CD4-positive, alpha-beta T cell treated with Interleukin-4 for 1 hour (primary cell): ENCODE measurements at regions not wholly inside any gene's neighbourhood (a gene's known extent, or its start where the extent isn't known, plus 50 kb on each side); places are given as distances from the start of the nearest gene placed in this dataset.
"Not testable (repeated sequence)": the region's sequence is repeated elsewhere in the genome, so short reads cannot be mapped to it uniquely, and the experiment has no call there.

Experiments
- DNase-seq, 2 donors: peaks; one replicate each; pipeline ENCODE4 v3.0.0-alpha.2; 2020 to 2022

- DNase-seq = no peak
Observed at GRCh38 chr19:27746691-27747380, 1466.1 kb downstream of the UQCRFS1 start.

GRCh38 chr19:27745978-27746542, 1466.9 kb downstream of the UQCRFS1 start:
- no peak for DNase-seq

GRCh38 chr19:27744926-27745768, 1467.8 kb downstream of the UQCRFS1 start:
- DNase-seq = no peak

GRCh38 chr19:27742041-27742440, 1470.9 kb downstream of the UQCRFS1 start:
- DNase-seq = no peak

GRCh38 chr19:27741236-27741635, 1471.7 kb downstream of the UQCRFS1 start:
- no peak for DNase-seq

- no peak for DNase-seq
Observed at GRCh38 chr19:27740396-27740795, 1472.6 kb downstream of the UQCRFS1 start.

- DNase-seq = no peak
Observed at GRCh38 chr19:27738569-27739193, 1474.3 kb downstream of the UQCRFS1 start.

GRCh38 chr19:27736225-27736624, 1476.7 kb downstream of the UQCRFS1 start:
- no peak for DNase-seq

GRCh38 chr19:27735314-27735713, 1477.6 kb downstream of the UQCRFS1 start:
- no peak for DNase-seq

GRCh38 chr19:27734496-27735220, 1478.3 kb downstream of the UQCRFS1 start:
- DNase-seq = no peak

- no peak for DNase-seq
Observed at GRCh38 chr19:27733551-27734266, 1479.2 kb downstream of the UQCRFS1 start.

GRCh38 chr19:27729332-27729731, 1483.6 kb downstream of the UQCRFS1 start:
- no peak for DNase-seq

GRCh38 chr19:27722625-27723024, 1490.3 kb downstream of the UQCRFS1 start:
- DNase-seq = no peak

GRCh38 chr19:27720155-27720554, 1492.8 kb downstream of the UQCRFS1 start:
- no peak for DNase-seq

GRCh38 chr19:27719034-27719433, 1493.9 kb downstream of the UQCRFS1 start:
- no peak for DNase-seq

- DNase-seq = no peak
Observed at GRCh38 chr19:27718234-27718633, 1494.7 kb downstream of the UQCRFS1 start.

GRCh38 chr19:27717825-27718224, 1495.1 kb downstream of the UQCRFS1 start:
- DNase-seq = no peak

- DNase-seq = no peak
Observed at GRCh38 chr19:27716922-27717321, 1496.0 kb downstream of the UQCRFS1 start.

GRCh38 chr19:27714857-27715256, 1498.1 kb downstream of the UQCRFS1 start:
- DNase-seq = no peak

GRCh38 chr19:27709496-27709895, 1503.5 kb downstream of the UQCRFS1 start:
- DNase-seq = no peak

GRCh38 chr19:27708986-27709385, 1504.0 kb downstream of the UQCRFS1 start:
- DNase-seq = not testable (repeated sequence)

- not testable (repeated sequence) for DNase-seq
Observed at GRCh38 chr19:27707026-27707425, 1505.9 kb downstream of the UQCRFS1 start.
